ENCODE measurements at regions not wholly inside any gene's neighbourhood (a gene's known extent, or its start where the extent isn't known, plus 50 kb on each side); places are given as distances from the start of the nearest gene placed in this dataset.
"Not testable (repeated sequence)": the region's sequence is repeated elsewhere in the genome, so short reads cannot be mapped to it uniquely, and the experiment has no call there.

GRCh38 chr6:15185111-15185510 is 60.8 kb upstream of the JARID2 start:
- not testable (repeated sequence) for DNase-seq (ENCODE audit: low spot score)

- DNase-seq (ENCODE audit: low spot score), result not testable (repeated sequence)
These were observed 52.4 kb upstream of the JARID2 start for GRCh38 chr6:15193451-15193850.

GRCh38 chr6:15194453-15194852 is 51.4 kb upstream of the JARID2 start:
- no peak for DNase-seq (ENCODE audit: low spot score)

Data from AG08396 (cell line).